GM18870 (cell line): ENCODE measurements at regions not wholly inside any gene's neighbourhood (a gene's known extent, or its start where the extent isn't known, plus 50 kb on each side); places are given as distances from the start of the nearest gene placed in this dataset.
"Not testable (repeated sequence)": the region's sequence is repeated elsewhere in the genome, so short reads cannot be mapped to it uniquely, and the experiment has no call there.

ENCODE experiments used
- ATAC-seq: cut with Tn5 transposase; IDR thresholded peaks from one replicate; pipeline ENCODE4 v1.9.1; 2021; ENCODE audit warnings: moderate library complexity; ENCODE audit not compliant: unreplicated experiment

GRCh38 chr6:167208819-167209576 lies 51.2 kb upstream of the GPR31 start:
- ATAC-seq, result no peak

- ATAC-seq, result no peak
Measured at GRCh38 chr6:167209577-167209975, 51.8 kb upstream of the GPR31 start.

DNA sequence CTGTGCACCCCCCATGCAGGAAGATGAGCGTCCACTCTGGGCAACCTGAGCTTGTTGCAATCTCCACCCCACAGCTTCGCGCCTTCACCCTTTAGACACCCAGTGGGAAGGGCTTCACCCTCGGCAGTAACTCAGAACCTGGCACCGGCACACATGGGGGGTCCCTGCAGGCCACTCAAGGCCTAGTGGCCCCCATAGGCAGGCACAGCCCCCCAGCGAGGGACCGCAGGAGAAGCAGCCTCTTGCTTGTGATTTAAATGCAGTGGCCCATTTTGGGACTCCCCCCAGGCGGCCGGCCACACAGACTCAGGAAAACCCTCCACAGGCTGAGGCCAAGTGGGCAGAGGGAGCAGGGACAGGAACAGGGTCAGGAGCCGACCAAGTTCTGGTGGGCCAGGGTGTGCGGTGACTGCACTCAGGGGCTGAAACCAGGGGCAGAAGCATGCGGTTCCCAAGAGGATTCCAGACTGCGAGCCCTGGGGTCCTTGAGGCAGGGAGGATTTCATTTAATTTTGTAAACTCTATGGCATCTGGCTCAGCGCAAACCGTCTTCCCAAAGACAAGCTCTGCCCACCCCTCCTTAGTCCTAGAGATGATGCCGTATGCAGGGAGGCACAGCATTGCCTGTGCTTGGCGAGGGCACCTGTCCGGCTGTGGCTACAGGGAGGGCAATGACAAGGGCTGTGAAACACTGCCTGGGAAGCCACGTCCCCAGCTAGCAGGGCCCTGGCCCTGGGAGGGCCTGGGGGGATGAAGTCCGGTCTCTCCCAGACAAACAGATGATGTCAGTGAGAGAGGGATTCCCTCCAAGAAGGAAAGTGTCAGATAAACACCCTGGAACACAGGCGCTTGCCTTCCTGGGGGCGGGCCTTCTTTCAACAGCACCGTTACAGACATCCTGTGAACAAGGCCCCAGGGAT lies 52.9 kb upstream of the GPR31 start:
- no peak for ATAC-seq

- no peak for ATAC-seq
Measured at GRCh38 chr6:167211295-167211648, 53.5 kb upstream of the GPR31 start.

GRCh38 chr6:167211881-167212712 lies 54.3 kb upstream of the GPR31 start:
- ATAC-seq, result no peak

- ATAC-seq, result peak; percentile 92
Measured at GRCh38 chr6:167212713-167213005, 54.9 kb upstream of the GPR31 start.

DNA sequence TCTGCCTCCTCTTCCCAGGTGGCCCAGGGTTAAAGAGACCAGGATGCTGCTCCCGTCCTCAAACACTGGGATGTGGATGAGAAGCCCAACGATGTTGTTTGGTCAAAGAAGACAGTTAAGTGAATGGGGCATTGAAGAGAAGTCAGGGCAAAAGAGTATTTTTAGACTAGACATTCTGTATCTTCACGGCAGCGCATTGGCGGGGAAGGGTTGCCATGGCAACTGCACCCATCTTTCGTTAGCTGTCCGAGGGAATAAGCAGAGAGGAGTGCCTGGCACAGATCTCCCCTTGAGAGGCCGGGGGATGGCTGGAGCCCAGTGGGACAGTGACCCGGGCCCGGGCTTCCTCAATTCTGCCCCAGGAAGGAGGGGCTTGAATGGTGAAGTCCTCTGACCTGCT lies 56.4 kb upstream of the GPR31 start:
- no peak for ATAC-seq

GRCh38 chr6:167215429-167216250 lies 57.9 kb upstream of the GPR31 start:
- not testable (repeated sequence) for ATAC-seq

- not testable (repeated sequence) for ATAC-seq
Measured at GRCh38 chr6:167216390-167217050, 58.7 kb upstream of the GPR31 start.

DNA sequence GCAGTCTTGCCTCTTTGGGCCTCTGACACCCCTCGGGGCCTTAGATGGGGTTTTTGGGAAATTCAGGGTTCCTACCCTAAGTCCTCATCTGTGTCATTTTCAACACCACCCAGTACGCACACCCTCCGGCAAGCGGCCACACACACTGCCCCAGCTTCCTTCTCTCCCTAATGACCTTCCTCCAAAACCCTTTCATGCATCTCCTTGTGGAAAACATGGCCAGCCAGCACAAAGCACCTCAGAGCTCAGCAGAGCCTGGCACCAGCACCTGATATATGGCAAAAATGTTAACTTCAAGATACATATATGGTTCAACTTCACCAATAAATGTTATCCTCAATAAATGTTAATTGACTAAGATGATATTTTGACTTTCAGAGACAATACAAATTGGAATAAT lies 59.3 kb upstream of the GPR31 start:
- ATAC-seq, result not testable (repeated sequence)

DNA sequence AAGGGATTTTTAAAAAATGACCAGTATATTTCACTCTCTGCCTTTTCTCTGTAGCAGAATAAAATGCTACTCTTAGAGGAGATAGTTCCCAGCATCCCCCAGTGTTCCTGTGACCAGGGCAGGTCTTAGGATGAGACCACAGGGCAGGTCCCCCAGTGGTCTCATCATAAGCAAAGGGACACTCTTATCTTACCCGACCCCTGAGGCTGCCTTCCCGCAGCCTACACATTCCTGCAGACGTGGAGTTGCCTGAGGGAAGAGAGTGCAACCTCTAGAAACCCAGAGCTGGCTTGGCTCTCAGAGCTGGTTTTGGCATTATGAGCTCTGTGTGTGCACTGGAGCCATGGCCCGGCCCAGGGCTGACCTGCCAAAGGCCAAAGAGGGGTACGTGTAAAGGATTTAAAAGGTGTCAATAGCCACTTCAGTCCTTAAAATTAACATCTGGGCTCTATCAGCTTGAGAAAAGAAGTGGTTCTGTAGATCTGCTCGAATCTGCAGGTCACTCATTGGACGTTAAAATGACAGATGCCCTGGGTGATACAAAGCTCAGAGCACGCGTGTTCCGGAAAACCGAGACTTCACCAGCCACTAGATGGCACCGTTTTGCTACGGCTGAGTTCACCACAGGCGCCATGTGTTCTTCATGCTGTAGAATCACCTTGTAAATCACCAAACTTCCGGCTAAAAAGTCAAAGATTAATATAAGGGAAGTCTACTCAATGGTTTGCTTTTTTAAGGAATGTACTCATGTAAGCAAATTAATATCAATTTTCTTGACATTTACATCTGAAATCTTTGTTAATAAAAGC lies 60.4 kb upstream of the GPR31 start:
- not testable (repeated sequence) for ATAC-seq

GRCh38 chr6:167219079-167219478 lies 61.3 kb upstream of the GPR31 start:
- ATAC-seq, result not testable (repeated sequence)

GRCh38 chr6:167219967-167220512 lies 62.3 kb upstream of the GPR31 start:
- ATAC-seq, result no peak

- no peak for ATAC-seq
Measured at GRCh38 chr6:167221400-167222201, 63.8 kb upstream of the GPR31 start.

GRCh38 chr6:167225566-167226382 lies 65.3 kb upstream of the UNC93A start:
- not testable (repeated sequence) for ATAC-seq

DNA sequence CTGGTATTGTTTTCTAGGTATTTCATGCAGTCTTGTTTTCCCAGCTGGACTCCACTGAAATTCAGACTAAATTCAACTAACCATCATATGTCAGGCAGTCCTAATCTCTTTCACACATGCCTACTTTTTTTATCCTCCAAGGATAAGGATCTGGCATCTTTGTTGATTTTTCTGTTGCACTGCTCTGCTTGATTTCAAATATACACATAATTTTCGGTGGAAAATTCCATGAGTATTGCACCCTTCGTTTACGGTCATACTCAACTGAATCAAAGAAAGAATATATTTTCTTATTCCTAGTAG lies 64.8 kb upstream of the UNC93A start:
- ATAC-seq, result no peak

DNA sequence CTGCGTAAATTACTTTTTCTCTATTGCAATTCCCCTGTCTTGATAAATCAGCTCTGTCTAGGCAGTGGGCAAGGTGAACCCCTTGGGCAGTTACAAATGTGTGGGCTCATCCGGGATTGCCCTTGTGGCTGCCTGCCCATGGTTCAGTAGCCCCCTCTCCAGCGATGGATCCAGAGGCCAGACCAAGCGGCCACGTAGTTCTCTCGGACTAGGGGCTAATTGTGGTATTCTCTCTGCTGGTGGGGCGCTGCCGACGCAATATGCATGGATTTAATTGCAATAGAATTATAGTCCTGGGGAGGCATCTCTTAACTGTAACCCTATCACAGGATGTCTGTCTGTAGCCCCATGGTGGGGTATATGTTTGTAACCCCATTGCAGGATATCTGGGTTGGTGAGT lies 64.3 kb upstream of the UNC93A start:
- ATAC-seq, result no peak
